ENCODE measurements at regions not wholly inside any gene's neighbourhood (a gene's known extent, or its start where the extent isn't known, plus 50 kb on each side); places are given as distances from the start of the nearest gene placed in this dataset.

GRCh38 chr11:22079133-22079872 is 113.6 kb upstream of the ANO5 start:
- WGBS, 2 donors = 19 to 28% methylated on average over 1 of the region's 1 CpG
- Histone ChIP-seq H3K27ac (no peak overlapping the region), H3K27me3 (no peaks in the 10 kb centered on the region), H3K4me3 (no peak overlapping the region), H3K9me3 (peaks cover 0 to 9% (median 0%) of the 10 kb centered on the region in 4 donors), H3K36me3 (no peaks in the 10 kb centered on the region), H3K4me1 (no peaks in the 10 kb centered on the region)
- TF ChIP-seq, protein P1, sequence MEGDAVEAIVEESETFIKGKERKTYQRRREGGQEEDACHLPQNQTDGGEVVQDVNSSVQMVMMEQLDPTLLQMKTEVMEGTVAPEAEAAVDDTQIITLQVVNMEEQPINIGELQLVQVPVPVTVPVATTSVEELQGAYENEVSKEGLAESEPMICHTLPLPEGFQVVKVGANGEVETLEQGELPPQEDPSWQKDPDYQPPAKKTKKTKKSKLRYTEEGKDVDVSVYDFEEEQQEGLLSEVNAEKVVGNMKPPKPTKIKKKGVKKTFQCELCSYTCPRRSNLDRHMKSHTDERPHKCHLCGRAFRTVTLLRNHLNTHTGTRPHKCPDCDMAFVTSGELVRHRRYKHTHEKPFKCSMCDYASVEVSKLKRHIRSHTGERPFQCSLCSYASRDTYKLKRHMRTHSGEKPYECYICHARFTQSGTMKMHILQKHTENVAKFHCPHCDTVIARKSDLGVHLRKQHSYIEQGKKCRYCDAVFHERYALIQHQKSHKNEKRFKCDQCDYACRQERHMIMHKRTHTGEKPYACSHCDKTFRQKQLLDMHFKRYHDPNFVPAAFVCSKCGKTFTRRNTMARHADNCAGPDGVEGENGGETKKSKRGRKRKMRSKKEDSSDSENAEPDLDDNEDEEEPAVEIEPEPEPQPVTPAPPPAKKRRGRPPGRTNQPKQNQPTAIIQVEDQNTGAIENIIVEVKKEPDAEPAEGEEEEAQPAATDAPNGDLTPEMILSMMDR (IDR thresholded peaks at IDR 0.05) = no peak
- TF ChIP-seq POLR2A (IDR thresholded peaks at IDR 0.05) = no peak
- no peak for TF ChIP-seq EP300 (IDR thresholded peaks at IDR 0.05)
- no peak for DNase-seq (ENCODE audit: low spot score in 2 of 2)

DNA sequence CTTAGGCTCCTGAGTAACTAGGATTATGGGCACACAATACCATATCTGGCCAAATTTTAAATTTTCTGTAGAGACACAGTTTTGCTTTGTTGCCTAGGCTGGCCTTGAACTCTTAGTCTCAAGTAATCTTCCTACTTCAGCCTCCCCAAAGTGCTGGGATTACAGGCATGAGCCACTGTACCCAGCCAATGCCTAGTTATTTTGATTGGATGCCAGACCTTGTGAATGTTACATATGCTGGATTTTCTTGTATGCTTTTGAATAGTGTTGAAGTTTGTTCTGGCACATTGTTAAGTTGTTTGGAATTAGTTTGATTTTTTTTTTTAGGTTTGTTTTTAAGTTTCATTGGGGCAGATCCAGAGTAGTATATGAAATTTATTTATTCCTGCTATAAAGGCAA is 110.7 kb upstream of the ANO5 start:
- no peak overlapping the region for H3K4me3 ChIP-seq
- peaks cover 0 to 9% (median 0%) of the 10 kb centered on the region in 4 donors for H3K9me3 ChIP-seq
- H3K27ac ChIP-seq = no peak overlapping the region
- DNase-seq (ENCODE audit: low spot score in 2 of 2) = no peak
- no peaks in the 10 kb centered on the region for H3K36me3 ChIP-seq
- H3K27me3 ChIP-seq = no peaks in the 10 kb centered on the region
- TF ChIP-seq, protein P1 (IDR thresholded peaks at IDR 0.05) = no peak
- TF ChIP-seq POLR2A (IDR thresholded peaks at IDR 0.05) = no peak
- no peak for TF ChIP-seq EP300 (IDR thresholded peaks at IDR 0.05)
- H3K4me1 ChIP-seq = no peaks in the 10 kb centered on the region

DNA sequence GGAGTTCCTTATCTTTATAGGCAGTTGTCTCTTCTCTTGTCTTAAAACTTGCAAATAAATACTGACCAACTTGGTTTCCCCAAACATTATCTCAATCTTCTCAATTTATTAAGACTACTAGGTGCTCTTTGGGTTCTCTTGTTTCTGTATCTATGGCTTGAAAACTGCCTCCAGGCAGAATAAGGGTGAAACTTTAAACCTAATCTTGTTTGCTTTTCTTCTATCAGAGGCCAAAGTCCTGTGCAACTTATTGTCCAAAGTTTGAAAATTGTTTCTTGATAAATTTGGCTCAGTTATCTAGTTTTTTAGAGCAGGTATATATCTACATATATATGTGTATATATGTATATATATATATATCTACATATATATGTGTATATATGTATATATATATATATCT is 110.1 kb upstream of the ANO5 start:
- H3K27me3 ChIP-seq = no peaks in the 10 kb centered on the region
- no peak overlapping the region for H3K27ac ChIP-seq
- H3K36me3 ChIP-seq = no peaks in the 10 kb centered on the region
- H3K9me3 ChIP-seq = peaks cover 0 to 9% (median 0%) of the 10 kb centered on the region in 4 donors
- no peaks in the 10 kb centered on the region for H3K4me1 ChIP-seq
- TF ChIP-seq, protein P1 (IDR thresholded peaks at IDR 0.05) = no peak
- no peak for TF ChIP-seq EP300 (IDR thresholded peaks at IDR 0.05)
- no peak for TF ChIP-seq POLR2A (IDR thresholded peaks at IDR 0.05)
- no peak overlapping the region for H3K4me3 ChIP-seq
- no peak for DNase-seq (ENCODE audit: low spot score in 2 of 2)

- Histone ChIP-seq H3K4me1 (no peaks in the 10 kb centered on the region), H3K4me3 (no peak overlapping the region), H3K27ac (no peak overlapping the region), H3K27me3 (no peaks in the 10 kb centered on the region), H3K9me3 (peaks cover 0 to 9% (median 0%) of the 10 kb centered on the region in 4 donors), H3K36me3 (no peaks in the 10 kb centered on the region)
- WGBS, 2 donors = 17 to 29% methylated on average over 1 of the region's 1 CpG
- DNase-seq (ENCODE audit: low spot score in 2 of 2) = no peak
- no peak for TF ChIP-seq POLR2A (IDR thresholded peaks at IDR 0.05)
- TF ChIP-seq, protein P1 (IDR thresholded peaks at IDR 0.05) = no peak
- no peak for TF ChIP-seq EP300 (IDR thresholded peaks at IDR 0.05)
Measured at GRCh38 chr11:22084056-22084455, 108.8 kb upstream of the ANO5 start.

DNA sequence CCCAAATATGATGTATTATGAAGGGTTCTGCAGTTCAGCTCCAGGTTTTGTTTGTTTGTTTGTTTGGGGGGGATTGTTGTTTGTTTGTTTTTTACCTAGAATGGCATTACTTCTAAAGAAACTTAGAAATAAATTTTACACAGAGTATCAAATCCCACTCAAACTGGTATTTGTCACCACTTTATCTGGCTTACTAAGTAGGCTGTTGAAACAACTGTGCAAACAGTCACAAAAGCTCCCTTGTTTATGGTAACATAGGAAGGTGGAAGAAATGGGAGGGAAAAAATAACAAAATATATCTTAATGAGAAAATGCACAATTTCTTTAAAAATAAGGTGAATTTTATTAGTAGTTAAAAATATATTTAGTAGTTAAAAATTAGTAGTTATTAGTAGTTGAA is 108.3 kb upstream of the ANO5 start:
- H3K27me3 ChIP-seq = no peaks in the 10 kb centered on the region
- no peaks in the 10 kb centered on the region for H3K4me1 ChIP-seq
- DNase-seq (ENCODE audit: low spot score in 2 of 2) = no peak
- H3K9me3 ChIP-seq = peaks cover 0 to 9% (median 0%) of the 10 kb centered on the region in 4 donors
- no peaks in the 10 kb centered on the region for H3K36me3 ChIP-seq
- no peak overlapping the region for H3K4me3 ChIP-seq
- TF ChIP-seq POLR2A (IDR thresholded peaks at IDR 0.05) (no peak), EP300 (IDR thresholded peaks at IDR 0.05) (no peak)
- TF ChIP-seq, protein P1 (IDR thresholded peaks at IDR 0.05) = no peak
- H3K27ac ChIP-seq = no peak overlapping the region

Measured in tibial nerve (tissue), 4 donors.